ENCODE measurements at regions not wholly inside any gene's neighbourhood (a gene's known extent, or its start where the extent isn't known, plus 50 kb on each side); places are given as distances from the start of the nearest gene placed in this dataset.

DNA sequence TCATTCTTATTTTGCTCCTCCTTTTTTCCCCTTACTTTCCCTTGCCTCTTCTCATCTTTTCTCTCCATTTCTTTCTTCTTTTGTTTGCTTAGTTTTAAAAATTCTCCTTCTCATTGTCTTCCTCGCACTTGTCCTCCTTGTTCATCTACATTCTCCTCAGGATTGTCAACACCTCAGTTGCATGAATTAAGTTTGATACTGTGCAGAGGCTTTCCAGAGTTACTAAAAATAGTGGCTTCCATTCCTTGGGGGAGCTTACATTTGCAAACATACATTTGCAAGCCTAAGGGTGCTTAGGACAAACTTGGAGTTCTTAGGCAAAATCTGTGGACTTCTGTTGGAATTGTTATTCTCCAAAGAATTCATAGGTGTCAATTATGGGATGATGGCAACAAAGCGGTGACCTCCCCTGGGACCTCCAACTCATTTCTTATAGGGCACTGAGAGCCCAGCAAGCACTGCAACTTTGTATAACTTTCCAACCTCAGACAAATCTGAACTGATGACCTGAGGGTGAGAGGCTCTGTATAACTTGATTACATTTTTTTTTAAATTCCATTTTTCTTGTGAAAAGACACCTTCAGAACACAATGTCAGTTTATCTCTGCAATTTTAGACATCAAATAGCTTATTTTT is 371.4 kb downstream of the TMEM38B start:
- no peak for ATAC-seq

DNA sequence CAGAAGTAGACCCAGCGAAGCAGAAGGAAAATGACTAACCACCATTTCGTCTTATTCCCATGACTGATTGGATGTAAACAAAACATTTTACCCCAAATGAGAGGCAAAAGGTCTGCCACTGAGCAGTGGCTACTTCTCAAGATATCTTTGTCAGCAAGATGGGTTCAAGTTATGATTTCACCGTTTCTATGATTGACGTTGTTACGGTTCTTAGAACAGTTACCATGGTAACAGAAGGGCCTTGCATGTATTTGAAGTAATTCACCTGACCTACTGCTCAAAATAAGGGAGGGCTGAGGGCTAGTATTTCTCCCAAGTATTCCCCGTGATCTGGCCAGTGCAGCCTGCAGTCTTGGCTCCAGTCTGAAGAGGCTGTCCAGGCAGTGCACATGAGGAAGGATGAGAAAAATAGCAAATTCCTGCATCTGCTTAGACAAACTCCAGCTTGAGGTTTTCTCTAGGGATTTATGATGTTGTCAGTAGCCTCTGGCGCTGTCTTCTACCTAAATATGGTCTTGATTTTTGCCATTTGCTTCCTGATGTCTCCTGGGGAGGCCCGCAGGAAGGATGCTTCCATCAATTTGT is 372.7 kb downstream of the TMEM38B start:
- ATAC-seq = no peak
- TF ChIP-seq, protein P1, sequence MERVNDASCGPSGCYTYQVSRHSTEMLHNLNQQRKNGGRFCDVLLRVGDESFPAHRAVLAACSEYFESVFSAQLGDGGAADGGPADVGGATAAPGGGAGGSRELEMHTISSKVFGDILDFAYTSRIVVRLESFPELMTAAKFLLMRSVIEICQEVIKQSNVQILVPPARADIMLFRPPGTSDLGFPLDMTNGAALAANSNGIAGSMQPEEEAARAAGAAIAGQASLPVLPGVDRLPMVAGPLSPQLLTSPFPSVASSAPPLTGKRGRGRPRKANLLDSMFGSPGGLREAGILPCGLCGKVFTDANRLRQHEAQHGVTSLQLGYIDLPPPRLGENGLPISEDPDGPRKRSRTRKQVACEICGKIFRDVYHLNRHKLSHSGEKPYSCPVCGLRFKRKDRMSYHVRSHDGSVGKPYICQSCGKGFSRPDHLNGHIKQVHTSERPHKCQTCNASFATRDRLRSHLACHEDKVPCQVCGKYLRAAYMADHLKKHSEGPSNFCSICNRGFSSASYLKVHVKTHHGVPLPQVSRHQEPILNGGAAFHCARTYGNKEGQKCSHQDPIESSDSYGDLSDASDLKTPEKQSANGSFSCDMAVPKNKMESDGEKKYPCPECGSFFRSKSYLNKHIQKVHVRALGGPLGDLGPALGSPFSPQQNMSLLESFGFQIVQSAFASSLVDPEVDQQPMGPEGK (CRISPR knock-in tag; IDR thresholded peaks at IDR 0.05; ENCODE audit: borderline replicate concordance) = no peak
- TF ChIP-seq ZNF70 (CRISPR knock-in tag; IDR thresholded peaks at IDR 0.05) (no peak), ZFP30 (CRISPR knock-in tag; IDR thresholded peaks at IDR 0.05) (no peak), BACH2 (CRISPR knock-in tag; IDR thresholded peaks at IDR 0.05; ENCODE audit: borderline replicate concordance) (no peak), ZFP3 (CRISPR knock-in tag; IDR thresholded peaks at IDR 0.05) (no peak), OSR1 (CRISPR knock-in tag; IDR thresholded peaks at IDR 0.05) (no peak), SNAI2 (CRISPR knock-in tag; IDR thresholded peaks at IDR 0.05) (no peak), TOX (CRISPR knock-in tag; IDR thresholded peaks at IDR 0.05; ENCODE audit: borderline replicate concordance) (no peak), ESRRG (CRISPR knock-in tag; IDR thresholded peaks at IDR 0.05) (no peak)
- TF ChIP-seq, protein P2, sequence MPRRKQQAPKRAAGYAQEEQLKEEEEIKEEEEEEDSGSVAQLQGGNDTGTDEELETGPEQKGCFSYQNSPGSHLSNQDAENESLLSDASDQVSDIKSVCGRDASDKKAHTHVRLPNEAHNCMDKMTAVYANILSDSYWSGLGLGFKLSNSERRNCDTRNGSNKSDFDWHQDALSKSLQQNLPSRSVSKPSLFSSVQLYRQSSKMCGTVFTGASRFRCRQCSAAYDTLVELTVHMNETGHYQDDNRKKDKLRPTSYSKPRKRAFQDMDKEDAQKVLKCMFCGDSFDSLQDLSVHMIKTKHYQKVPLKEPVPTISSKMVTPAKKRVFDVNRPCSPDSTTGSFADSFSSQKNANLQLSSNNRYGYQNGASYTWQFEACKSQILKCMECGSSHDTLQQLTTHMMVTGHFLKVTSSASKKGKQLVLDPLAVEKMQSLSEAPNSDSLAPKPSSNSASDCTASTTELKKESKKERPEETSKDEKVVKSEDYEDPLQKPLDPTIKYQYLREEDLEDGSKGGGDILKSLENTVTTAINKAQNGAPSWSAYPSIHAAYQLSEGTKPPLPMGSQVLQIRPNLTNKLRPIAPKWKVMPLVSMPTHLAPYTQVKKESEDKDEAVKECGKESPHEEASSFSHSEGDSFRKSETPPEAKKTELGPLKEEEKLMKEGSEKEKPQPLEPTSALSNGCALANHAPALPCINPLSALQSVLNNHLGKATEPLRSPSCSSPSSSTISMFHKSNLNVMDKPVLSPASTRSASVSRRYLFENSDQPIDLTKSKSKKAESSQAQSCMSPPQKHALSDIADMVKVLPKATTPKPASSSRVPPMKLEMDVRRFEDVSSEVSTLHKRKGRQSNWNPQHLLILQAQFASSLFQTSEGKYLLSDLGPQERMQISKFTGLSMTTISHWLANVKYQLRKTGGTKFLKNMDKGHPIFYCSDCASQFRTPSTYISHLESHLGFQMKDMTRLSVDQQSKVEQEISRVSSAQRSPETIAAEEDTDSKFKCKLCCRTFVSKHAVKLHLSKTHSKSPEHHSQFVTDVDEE (CRISPR knock-in tag; IDR thresholded peaks at IDR 0.05) = no peak

More for the DNA sequence above, 371.4 kb downstream of the TMEM38B start:
- no peak for TF ChIP-seq RARB (CRISPR knock-in tag; IDR thresholded peaks at IDR 0.05)
- no peak for TF ChIP-seq ZFP30 (CRISPR knock-in tag; IDR thresholded peaks at IDR 0.05)
- TF ChIP-seq, protein P3, sequence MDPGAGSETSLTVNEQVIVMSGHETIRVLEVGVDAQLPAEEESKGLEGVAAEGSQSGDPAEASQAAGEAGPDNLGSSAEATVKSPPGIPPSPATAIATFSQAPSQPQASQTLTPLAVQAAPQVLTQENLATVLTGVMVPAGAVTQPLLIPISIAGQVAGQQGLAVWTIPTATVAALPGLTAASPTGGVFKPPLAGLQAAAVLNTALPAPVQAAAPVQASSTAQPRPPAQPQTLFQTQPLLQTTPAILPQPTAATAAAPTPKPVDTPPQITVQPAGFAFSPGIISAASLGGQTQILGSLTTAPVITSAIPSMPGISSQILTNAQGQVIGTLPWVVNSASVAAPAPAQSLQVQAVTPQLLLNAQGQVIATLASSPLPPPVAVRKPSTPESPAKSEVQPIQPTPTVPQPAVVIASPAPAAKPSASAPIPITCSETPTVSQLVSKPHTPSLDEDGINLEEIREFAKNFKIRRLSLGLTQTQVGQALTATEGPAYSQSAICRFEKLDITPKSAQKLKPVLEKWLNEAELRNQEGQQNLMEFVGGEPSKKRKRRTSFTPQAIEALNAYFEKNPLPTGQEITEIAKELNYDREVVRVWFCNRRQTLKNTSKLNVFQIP (CRISPR knock-in tag; IDR thresholded peaks at IDR 0.05; ENCODE audit: borderline replicate concordance, low read depth) = no peak
- TF ChIP-seq, protein P2 (CRISPR knock-in tag; IDR thresholded peaks at IDR 0.05) = no peak
- TF ChIP-seq ISL1 (CRISPR knock-in tag; IDR thresholded peaks at IDR 0.05) = no peak
- TF ChIP-seq ESRRG (CRISPR knock-in tag; IDR thresholded peaks at IDR 0.05) = no peak
- no peak for TF ChIP-seq PPARA (CRISPR knock-in tag; IDR thresholded peaks at IDR 0.05; ENCODE audit: borderline replicate concordance)
- TF ChIP-seq CSDC2 (CRISPR knock-in tag; IDR thresholded peaks at IDR 0.05) = no peak
- no peak for TF ChIP-seq TOX (CRISPR knock-in tag; IDR thresholded peaks at IDR 0.05; ENCODE audit: borderline replicate concordance)
- no peak for TF ChIP-seq OSR1 (CRISPR knock-in tag; IDR thresholded peaks at IDR 0.05)
- TF ChIP-seq TCF4 (CRISPR knock-in tag; IDR thresholded peaks at IDR 0.05; ENCODE audit: borderline replicate concordance) = no peak
- no peak for TF ChIP-seq SNAI2 (CRISPR knock-in tag; IDR thresholded peaks at IDR 0.05)
- TF ChIP-seq, protein P1 (CRISPR knock-in tag; IDR thresholded peaks at IDR 0.05; ENCODE audit: borderline replicate concordance) = no peak
- TF ChIP-seq, protein P4, sequence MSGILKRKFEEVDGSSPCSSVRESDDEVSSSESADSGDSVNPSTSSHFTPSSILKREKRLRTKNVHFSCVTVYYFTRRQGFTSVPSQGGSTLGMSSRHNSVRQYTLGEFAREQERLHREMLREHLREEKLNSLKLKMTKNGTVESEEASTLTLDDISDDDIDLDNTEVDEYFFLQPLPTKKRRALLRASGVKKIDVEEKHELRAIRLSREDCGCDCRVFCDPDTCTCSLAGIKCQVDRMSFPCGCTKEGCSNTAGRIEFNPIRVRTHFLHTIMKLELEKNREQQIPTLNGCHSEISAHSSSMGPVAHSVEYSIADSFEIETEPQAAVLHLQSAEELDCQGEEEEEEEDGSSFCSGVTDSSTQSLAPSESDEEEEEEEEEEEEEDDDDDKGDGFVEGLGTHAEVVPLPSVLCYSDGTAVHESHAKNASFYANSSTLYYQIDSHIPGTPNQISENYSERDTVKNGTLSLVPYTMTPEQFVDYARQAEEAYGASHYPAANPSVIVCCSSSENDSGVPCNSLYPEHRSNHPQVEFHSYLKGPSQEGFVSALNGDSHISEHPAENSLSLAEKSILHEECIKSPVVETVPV (CRISPR knock-in tag; IDR thresholded peaks at IDR 0.05) = no peak
- TF ChIP-seq, protein P5, sequence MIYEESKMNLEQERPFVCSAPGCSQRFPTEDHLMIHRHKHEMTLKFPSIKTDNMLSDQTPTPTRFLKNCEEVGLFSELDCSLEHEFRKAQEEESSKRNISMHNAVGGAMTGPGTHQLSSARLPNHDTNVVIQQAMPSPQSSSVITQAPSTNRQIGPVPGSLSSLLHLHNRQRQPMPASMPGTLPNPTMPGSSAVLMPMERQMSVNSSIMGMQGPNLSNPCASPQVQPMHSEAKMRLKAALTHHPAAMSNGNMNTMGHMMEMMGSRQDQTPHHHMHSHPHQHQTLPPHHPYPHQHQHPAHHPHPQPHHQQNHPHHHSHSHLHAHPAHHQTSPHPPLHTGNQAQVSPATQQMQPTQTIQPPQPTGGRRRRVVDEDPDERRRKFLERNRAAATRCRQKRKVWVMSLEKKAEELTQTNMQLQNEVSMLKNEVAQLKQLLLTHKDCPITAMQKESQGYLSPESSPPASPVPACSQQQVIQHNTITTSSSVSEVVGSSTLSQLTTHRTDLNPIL (CRISPR knock-in tag; IDR thresholded peaks at IDR 0.05; ENCODE audit: low read depth) = no peak
- no peak for TF ChIP-seq ZNF8 (CRISPR knock-in tag; IDR thresholded peaks at IDR 0.05)
- no peak for TF ChIP-seq ARNTL (CRISPR knock-in tag; IDR thresholded peaks at IDR 0.05; ENCODE audit: borderline replicate concordance, low read depth)
- TF ChIP-seq GLIS3 (CRISPR knock-in tag; IDR thresholded peaks at IDR 0.05) = no peak
- no peak for TF ChIP-seq BACH2 (CRISPR knock-in tag; IDR thresholded peaks at IDR 0.05; ENCODE audit: borderline replicate concordance)
- TF ChIP-seq ZFP3 (CRISPR knock-in tag; IDR thresholded peaks at IDR 0.05) = no peak
